ENCODE measurements at regions not wholly inside any gene's neighbourhood (a gene's known extent, or its start where the extent isn't known, plus 50 kb on each side); places are given as distances from the start of the nearest gene placed in this dataset.

DNA sequence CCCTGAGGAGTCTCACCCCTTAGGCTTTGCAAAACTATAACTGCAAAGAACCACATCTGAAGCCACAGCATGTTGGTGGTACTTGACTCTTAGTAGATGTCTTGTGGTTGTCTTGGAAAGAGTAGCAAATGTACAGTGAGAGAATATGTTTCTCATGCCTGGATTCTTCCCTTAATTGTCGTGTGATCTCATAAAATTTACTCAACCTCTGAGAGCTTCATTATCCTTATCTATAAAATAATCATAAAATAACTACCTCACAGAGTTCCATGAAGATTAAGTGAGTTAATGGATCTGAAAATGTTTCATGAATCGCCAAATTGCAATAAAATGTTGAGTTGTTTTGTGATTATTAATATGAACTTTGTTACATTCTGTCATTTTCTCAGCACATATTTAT is 491.5 kb downstream of the METTL15 start:
- TF ChIP-seq, protein P1, sequence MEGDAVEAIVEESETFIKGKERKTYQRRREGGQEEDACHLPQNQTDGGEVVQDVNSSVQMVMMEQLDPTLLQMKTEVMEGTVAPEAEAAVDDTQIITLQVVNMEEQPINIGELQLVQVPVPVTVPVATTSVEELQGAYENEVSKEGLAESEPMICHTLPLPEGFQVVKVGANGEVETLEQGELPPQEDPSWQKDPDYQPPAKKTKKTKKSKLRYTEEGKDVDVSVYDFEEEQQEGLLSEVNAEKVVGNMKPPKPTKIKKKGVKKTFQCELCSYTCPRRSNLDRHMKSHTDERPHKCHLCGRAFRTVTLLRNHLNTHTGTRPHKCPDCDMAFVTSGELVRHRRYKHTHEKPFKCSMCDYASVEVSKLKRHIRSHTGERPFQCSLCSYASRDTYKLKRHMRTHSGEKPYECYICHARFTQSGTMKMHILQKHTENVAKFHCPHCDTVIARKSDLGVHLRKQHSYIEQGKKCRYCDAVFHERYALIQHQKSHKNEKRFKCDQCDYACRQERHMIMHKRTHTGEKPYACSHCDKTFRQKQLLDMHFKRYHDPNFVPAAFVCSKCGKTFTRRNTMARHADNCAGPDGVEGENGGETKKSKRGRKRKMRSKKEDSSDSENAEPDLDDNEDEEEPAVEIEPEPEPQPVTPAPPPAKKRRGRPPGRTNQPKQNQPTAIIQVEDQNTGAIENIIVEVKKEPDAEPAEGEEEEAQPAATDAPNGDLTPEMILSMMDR (IDR thresholded peaks at IDR 0.05; ENCODE audit: borderline replicate concordance): no peak
- Histone ChIP-seq H3K27ac (replicated peaks) (no peak overlapping the region), H3K4me1 (no peaks in the 10 kb centered on the region), H3K36me3 (no peaks in the 10 kb centered on the region), H3K27me3 (ENCODE audit: low read depth) (no peaks in the 10 kb centered on the region), H3K9me3 (replicated peaks) (no peaks in the 10 kb centered on the region), H3K4me3 (no peak overlapping the region)
- no peak for DNase-seq
- intact Hi-C loops (cut with micrococcal nuclease): no loop called here

DNA sequence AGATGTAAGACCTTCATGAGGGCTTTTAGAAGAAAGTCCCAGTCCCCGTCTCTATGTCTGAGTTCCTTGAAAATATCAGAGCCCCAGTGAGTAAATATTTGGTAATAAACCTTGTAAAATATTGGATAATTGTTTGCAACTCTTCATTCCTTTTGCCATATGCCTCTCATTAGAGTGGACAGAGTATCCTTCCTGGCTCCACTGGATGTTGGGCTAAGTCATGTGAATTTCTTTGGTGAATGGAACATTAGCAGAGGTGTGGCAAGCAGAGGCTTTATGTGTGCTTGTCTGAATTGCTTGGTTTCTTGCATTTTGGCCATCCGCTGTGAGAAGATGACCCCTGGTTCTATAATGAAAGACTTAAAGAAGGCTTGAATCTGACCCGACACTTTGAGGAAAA is 490.3 kb downstream of the METTL15 start:
- Histone ChIP-seq H3K4me1 (no peaks in the 10 kb centered on the region), H3K4me3 (no peak overlapping the region), H3K36me3 (no peaks in the 10 kb centered on the region), H3K9me3 (replicated peaks) (no peaks in the 10 kb centered on the region), H3K27ac (replicated peaks) (no peak overlapping the region), H3K27me3 (ENCODE audit: low read depth) (no peaks in the 10 kb centered on the region)
- intact Hi-C loops (cut with micrococcal nuclease): no loop called here
- TF ChIP-seq, protein P1 (IDR thresholded peaks at IDR 0.05; ENCODE audit: borderline replicate concordance): no peak
- DNase-seq: no peak

DNA sequence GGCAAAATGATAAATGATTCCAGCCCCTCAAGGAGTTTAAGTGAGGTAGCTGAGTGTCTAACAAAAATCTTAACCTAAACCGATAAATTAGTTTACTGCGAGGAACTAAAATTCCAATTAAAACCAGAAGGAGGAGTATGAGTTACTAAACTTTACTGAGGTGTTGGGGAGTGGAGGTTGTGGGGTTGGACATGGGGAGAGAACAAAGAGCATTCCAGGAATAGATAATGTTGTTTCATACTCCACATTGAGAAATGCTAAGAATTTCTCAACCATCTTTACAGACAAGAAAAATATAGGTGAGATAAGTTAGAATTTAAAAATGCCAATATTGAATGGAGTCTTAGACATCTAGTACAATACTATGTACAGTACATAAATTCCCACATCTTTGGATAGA is 488.6 kb downstream of the METTL15 start:
- H3K9me3 ChIP-seq (replicated peaks): no peaks in the 10 kb centered on the region
- H3K27ac ChIP-seq (replicated peaks): no peak overlapping the region
- TF ChIP-seq, protein P1 (IDR thresholded peaks at IDR 0.05; ENCODE audit: borderline replicate concordance): no peak
- H3K27me3 ChIP-seq (ENCODE audit: low read depth): no peaks in the 10 kb centered on the region
- no peaks in the 10 kb centered on the region for H3K4me1 ChIP-seq
- no peak overlapping the region for H3K4me3 ChIP-seq
- no peak for DNase-seq
- intact Hi-C loops (cut with micrococcal nuclease): no loop called here
- no peaks in the 10 kb centered on the region for H3K36me3 ChIP-seq

DNA sequence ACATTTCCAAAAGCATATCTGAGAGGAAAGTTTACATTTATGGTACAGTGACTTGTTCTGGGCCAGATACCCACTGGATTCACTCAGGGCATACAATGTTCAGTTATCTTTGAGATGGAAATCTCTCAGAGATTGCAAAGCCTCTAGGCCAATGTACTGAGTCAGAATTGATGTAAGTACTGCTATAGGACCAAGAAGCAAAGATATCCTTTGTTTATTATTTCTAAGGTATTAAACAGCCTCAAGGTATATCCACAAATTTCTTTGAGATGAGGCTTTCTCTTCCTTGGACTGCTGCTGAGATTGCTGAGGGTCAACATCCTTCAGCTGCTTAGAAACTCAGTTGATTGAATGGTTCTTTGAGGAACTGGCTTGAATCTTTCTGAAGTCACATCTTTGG is 484.0 kb downstream of the METTL15 start:
- no peaks in the 10 kb centered on the region for H3K36me3 ChIP-seq
- intact Hi-C loops (cut with micrococcal nuclease): no loop called here
- H3K27me3 ChIP-seq (ENCODE audit: low read depth): no peaks in the 10 kb centered on the region
- no peak for DNase-seq
- no peaks in the 10 kb centered on the region for H3K9me3 ChIP-seq (replicated peaks)
- H3K4me3 ChIP-seq: no peak overlapping the region
- TF ChIP-seq, protein P1 (IDR thresholded peaks at IDR 0.05; ENCODE audit: borderline replicate concordance): no peak
- H3K27ac ChIP-seq (replicated peaks): no peak overlapping the region
- no peaks in the 10 kb centered on the region for H3K4me1 ChIP-seq

DNA sequence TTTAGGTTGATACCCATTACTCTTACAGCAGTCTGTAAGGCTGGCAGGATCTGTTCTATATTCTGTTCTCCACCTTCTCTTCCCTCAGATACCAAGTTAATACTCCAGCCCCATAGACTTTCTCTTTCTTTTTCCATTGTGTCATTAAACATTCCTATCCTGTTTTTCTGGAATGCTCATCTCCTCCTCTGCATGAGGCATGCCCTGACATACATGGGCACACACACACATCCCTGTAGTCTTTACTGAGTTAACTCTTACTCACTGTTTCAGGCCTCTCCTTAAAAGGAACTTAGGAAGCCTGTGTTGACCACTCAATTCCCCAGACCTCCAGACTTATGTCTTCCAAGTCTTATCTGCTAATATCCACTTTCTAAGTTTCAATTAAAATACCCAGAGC is 476.8 kb downstream of the METTL15 start:
- no peak overlapping the region for H3K27ac ChIP-seq (replicated peaks)
- H3K4me1 ChIP-seq: no peaks in the 10 kb centered on the region
- no peak for DNase-seq
- no peaks in the 10 kb centered on the region for H3K27me3 ChIP-seq (ENCODE audit: low read depth)
- TF ChIP-seq, protein P1 (IDR thresholded peaks at IDR 0.05; ENCODE audit: borderline replicate concordance): no peak
- H3K9me3 ChIP-seq (replicated peaks): no peaks in the 10 kb centered on the region
- no peak overlapping the region for H3K4me3 ChIP-seq
- intact Hi-C loops (cut with micrococcal nuclease): no loop called here
- H3K36me3 ChIP-seq: no peaks in the 10 kb centered on the region

DNA sequence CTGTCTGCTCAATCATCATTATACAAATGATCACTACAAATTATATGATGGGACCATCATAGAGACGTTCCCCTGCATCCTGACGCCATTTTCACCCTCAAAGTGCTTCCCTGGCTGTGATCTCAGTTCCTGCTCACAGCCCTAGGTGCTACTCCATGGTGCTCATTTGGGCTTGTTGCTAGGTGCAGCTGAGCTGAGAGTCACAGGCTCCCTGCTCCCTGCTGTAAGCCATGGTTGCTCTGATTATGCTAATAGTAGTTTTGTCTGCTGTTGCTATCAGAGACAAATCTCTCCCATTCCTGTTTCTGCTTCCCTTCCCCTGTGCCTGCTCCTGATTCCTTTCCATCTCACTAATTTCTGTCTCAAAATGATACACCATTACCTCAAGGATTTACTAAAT is 474.3 kb downstream of the METTL15 start:
- H3K4me3 ChIP-seq: no peak overlapping the region
- intact Hi-C loops (cut with micrococcal nuclease): no loop called here
- no peaks in the 10 kb centered on the region for H3K27me3 ChIP-seq (ENCODE audit: low read depth)
- DNase-seq: no peak
- no peaks in the 10 kb centered on the region for H3K36me3 ChIP-seq
- H3K9me3 ChIP-seq (replicated peaks): no peaks in the 10 kb centered on the region
- H3K4me1 ChIP-seq: no peaks in the 10 kb centered on the region
- TF ChIP-seq, protein P1 (IDR thresholded peaks at IDR 0.05; ENCODE audit: borderline replicate concordance): no peak
- no peak overlapping the region for H3K27ac ChIP-seq (replicated peaks)

Measured in left ventricle myocardium inferior (tissue), 1 donor.